LNCAP (cell line): ENCODE measurements at regions not wholly inside any gene's neighbourhood (a gene's known extent, or its start where the extent isn't known, plus 50 kb on each side); places are given as distances from the start of the nearest gene placed in this dataset.

Experiments used
- TF ChIP-seq, protein P1 (sequence below): fragments of 450-650 bp; IDR thresholded peaks from 2 replicates; pipeline ENCODE4 v1.5.1; 2017; ENCODE audit warnings: mild to moderate bottlenecking

DNA sequence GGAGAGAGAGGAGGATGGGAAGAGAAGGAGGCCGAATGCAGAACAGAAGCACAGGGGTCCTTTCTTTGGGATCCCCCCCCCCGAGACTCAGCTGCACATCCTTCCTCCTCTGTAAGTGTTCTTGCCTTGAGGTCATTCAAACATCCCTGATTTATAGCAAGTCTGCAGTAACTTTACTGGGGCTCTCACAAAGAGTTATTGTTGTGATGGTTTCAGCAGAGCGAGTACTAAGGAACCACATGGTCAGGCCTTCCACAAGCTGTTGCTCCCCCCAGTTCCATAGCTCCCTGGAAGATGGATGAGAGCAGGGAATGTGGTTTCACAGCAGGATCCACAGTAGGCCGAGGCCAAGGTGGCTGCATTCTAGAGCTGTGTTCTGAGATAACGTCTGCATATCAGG is 351.4 kb upstream of the CDH4 start:
- TF ChIP-seq, protein P1, sequence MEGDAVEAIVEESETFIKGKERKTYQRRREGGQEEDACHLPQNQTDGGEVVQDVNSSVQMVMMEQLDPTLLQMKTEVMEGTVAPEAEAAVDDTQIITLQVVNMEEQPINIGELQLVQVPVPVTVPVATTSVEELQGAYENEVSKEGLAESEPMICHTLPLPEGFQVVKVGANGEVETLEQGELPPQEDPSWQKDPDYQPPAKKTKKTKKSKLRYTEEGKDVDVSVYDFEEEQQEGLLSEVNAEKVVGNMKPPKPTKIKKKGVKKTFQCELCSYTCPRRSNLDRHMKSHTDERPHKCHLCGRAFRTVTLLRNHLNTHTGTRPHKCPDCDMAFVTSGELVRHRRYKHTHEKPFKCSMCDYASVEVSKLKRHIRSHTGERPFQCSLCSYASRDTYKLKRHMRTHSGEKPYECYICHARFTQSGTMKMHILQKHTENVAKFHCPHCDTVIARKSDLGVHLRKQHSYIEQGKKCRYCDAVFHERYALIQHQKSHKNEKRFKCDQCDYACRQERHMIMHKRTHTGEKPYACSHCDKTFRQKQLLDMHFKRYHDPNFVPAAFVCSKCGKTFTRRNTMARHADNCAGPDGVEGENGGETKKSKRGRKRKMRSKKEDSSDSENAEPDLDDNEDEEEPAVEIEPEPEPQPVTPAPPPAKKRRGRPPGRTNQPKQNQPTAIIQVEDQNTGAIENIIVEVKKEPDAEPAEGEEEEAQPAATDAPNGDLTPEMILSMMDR = no peak

DNA sequence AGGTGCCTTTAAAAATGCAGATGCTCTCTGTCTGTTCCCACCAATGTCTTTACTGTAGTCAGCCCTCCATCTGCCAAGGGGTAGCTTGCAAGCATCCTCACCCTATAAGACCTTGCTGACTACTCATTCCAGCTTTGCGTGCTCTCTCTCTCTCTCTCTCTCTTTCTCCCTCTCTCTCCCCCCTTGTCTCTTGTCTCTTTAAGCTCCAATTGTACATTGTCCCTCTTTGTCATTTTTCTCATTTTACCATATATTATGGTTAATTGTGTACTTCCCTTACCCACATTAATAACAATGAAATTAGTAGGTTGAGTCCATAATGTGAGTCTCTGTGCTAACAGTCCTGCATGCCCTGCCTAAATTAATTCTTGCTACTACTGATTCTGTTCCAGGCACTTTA is 350.2 kb upstream of the CDH4 start:
- TF ChIP-seq, protein P1 = no peak

DNA sequence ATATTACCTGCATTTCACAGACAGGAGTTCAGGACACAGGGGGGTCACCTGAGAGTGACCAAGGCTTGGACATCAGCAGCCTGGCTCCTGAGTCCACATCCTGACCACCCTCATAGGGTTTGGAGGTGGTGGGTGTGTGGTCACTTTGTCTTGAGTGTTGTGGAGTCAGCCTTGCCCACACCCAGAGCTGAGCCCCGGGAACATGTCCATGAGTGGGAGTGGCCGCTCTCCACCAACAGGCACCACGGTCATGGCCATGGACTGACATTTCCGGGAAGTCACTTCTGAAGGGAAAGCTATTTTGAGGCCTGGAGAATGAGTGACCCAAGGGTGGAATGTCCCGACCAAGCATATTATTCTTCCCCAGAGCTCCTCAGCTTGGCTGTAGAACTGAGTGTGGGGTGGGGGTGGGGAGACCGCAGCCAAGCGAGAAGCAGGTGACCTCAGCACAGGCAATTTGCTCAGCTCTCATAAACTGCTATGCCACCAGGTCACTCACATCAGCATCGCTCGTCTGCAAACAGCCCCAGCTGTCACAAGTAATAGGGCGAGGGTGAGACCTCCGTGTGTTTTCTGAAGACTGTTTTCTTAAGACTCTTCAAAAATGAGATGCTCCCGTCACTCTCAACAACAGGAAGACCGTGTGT is 348.6 kb upstream of the CDH4 start:
- TF ChIP-seq, protein P1 = no peak

DNA sequence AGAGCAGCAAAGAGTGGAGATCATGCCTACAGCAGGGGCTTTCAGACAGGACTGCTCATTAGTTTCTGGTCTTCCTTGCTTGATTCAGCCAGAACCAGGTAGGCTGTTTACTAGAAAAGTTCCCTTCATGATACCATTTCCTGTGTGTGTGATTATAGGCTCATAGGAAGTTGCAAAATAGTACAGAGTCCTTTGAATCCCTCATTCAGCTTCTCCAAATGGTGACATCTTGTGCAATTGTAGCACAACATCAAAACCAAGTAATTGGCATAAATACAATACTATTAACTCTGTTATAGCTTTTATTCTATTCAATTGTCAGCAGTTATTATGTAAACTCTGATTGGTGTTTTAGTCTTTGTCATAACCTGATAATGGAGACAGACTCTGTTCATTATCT is 347.3 kb upstream of the CDH4 start:
- TF ChIP-seq, protein P1 = no peak

DNA sequence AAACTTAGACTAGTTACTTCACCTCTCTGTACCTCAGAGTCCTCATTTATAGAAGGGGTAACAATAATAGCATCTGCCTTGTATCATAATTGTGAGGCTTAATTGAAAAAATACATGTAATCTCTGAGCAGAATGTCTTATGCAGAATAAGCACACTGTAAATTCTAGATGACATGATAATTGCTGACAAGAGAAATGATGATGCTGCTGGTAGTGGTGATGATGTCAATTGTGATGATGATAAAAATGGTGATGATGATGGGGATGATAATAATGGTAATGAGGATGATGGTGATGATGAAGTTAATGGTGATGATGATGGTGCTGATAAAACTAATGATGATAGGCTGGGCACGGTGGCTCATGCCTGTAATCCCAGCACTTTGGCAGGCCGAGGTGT is 346.1 kb upstream of the CDH4 start:
- TF ChIP-seq, protein P1 = no peak

DNA sequence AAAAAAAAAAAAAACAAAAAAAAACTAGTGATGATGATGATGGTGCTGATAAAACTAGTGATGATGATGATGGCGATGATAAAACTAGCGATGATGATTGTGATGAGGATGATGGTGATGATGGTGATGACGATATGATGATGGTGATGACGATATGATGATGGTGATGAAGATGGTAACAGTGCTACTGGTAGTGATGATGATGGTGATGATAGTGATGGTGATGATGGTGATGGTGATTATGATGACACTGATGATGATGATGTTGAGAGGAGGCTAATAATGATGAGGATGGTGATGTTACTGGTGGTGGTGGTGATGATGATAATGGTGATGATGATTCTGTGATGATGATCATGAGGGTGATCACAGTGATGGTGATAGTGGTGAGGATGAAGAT is 345.5 kb upstream of the CDH4 start:
- TF ChIP-seq, protein P1 = no peak

DNA sequence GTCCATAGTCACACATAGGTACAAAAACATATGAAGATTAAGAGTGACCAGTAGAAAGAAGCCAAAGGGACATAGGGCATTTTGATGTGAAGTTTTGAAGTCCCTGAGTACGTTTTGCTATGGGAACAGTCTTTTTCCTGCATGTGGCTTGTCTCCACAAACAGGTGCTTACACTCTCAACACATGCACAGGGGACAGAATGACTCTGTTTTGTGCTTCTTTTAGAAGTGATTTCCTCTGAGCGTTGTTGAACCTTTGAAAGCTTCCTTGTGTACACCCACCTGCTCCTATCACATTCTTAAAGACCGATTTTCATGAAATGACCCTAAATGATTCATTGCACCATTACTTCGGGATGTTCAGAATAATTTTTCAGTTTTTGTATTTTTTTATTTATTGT is 338.8 kb upstream of the CDH4 start:
- TF ChIP-seq, protein P1 = no peak
